SW 1271 (cell line): ENCODE measurements at regions not wholly inside any gene's neighbourhood (a gene's known extent, or its start where the extent isn't known, plus 50 kb on each side); places are given as distances from the start of the nearest gene placed in this dataset.
"Not testable (repeated sequence)": the region's sequence is repeated elsewhere in the genome, so short reads cannot be mapped to it uniquely, and the experiment has no call there.

Experiments used
- DNase-seq, 2 experiments: peaks; one replicate each; lab custom pipeline; 2025; lab: John Stamatoyannopoulos, UW

DNA sequence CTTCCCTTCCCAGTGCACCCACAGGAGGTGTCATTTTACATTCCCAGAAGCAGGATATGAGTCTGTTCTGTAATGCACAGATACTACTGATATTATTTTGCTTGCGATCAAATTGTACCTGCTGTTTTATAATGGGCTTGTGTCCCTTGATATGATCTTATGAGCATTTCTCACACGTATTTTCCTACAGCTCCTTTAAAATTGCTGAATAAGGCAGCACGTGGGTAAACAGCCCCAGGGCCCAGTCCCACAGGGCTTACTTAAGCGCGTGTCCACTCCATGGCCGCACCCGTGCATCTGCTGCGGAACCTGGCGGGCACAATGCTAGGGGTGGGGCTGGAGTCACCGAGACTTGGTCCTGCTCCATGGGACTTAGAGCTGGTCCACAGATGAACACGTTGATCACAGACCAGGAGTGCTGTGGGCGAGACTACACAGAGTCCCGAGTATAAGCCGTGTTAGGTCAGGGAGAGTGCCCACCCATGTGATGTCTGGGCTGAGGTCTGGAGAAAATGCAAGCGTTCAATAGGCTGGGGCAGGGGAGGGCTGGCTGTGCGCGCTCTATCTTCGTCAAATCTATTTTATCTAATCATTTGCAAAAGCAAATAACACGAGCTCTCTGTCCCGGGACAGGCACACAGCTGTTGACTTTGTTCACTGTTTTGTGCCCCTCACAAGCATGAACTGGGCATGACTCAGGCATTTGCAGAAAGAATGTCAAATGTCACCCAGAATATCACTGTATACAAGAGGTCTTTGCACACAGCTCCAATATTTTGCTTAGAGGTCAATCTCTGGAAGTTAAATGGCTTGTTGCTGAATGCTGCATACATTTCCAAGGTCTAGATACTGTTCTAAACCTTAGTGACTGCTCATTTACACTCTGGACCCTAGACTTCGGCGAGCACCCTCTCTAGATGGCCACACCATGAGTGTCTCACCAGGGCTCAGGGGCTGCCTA is 119.3 kb downstream of the CRYAA start:
- no peak for DNase-seq

DNA sequence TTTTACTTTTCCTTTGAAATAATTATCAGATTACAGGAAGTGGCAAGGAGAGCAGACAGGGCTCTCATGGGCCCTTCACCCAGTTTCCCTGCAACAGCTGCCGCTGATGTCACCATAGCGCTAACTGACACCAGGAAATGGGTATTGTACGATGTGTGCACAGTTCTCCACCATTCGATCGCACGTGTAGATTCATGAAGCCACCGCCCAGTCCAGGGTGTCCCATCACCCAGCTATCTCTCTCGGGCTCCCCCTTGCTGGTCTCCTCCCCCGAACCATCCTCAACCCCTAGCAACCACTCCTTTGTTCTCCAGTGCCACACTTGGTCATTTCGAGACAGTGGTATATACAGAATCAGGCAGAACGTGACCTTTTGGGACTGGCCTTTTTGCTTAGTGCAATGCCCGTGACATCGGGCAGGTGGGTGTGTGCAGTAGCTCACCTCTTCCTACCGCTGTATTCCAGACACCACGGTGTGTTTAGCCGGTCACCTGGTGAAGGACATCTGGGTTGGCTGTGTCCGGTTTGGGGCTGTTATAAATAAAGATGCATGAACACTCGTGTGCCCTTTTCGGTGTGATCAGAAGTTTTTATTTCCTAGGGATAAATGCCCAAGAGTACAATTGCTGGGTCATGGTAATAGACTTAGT is 118.4 kb downstream of the CRYAA start:
- no peak for DNase-seq

GRCh38 chr21:43286196-43286595 is 117.4 kb downstream of the CRYAA start:
- DNase-seq = no peak

GRCh38 chr21:43284700-43285099 is 115.9 kb downstream of the CRYAA start:
- no peak for DNase-seq

- no peak for DNase-seq
Observed at GRCh38 chr21:43284238-43284637, 115.4 kb downstream of the CRYAA start.

- DNase-seq = not testable (repeated sequence)
Observed at GRCh38 chr21:43283925-43284221, 115.1 kb downstream of the CRYAA start.

DNA sequence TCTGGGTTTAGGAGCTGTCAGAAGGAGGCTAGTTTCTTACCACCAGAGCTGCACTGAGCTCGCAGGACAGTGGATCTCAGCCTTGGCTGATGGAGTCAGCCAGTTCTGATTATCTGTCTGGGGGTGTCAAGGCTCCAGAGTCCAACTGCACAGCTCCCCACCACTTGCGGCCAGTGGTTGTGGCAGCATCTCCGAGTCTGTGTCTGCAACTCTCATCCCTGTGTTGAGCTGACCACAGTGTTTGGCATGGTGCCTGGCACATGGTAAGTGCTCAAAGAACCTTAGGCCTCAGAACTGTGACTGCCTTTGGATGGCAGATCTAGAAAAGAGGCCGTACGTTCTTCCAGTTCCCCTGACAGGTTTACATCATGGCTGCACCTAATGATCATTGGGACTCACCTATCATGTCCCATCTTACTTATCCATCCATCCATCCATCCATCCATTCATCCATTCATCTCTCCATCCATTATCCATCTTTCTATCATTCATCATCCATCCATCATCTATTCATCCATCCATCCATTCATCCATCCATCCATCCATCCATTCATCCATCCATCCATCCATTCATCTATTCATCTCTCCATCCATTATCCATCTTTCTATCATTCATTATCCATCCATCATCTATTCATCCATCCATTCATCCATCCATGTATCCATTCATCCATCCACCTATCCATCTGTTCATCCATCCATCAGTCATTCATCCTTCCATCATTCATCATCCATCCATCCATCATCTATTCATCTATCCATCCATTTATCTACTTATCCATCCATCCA is 114.5 kb downstream of the CRYAA start:
- no peak for DNase-seq

GRCh38 chr21:43282358-43283120 is 113.7 kb downstream of the CRYAA start:
- DNase-seq = no peak

DNA sequence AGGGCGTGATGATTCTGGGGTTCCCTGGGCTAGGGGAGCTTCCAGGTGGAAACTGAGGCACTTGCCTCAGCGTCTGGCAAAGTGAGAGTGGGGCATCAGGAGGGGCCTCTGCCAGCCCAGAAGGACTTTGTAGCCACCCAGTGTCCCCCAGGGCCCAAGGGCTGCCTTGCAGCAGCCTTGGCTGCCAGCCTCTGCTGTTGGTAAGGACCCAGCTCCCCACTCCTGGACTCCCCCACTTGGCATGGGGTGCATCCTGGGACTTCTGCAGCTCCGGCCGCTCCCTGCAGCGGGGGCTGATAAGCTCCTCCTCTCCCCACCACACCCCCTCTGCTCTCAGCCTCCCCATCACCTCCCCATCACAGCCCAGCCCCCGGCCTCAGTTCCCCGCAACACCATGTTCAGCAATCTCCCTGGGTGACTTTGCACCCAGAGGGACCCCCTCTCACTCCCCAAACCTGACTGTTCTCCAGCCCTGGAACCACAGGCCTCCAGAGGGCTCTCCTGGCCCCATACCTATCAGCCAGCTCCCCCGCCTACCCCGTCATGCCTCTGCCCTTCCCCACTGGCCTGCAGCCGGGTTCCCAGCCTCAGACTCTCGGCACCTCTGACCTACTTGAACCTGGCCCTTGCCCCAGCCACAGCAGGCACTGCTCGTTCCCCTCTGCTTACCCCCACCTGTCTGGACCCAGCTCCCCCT is 113.0 kb downstream of the CRYAA start:
- no peak for DNase-seq

DNA sequence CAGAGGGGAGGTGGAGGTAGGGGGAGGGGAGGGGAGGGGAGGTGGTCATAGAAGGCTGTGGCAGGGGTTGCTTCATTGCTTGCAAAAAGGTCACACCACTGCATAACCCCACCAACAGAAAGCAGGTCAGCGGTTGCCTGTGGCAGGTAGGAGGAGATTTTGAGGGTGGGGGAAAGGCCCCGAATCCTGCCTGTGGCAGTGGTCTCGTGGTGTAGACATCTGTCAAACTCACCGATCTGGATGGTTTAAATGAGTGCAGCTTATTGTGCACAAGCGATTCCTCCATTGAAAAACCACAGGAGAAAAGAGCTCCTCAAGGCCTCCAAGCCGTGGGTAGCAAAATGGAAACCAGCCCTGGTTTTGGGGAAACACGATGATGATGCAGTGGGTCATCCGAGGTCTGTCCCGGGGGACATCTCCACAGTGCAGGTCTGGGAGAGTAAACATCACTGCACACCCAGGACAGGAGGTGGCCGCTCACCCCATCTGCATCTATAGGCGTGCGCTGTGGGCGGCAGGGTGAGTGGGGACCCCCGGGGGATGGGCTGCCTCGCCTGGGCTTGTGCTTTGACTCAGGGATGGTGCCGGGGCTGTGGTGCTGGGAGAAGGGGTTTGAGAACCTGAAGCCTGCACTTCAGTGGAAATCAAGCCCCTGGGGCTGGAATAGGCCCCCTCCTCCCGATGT is 112.3 kb downstream of the CRYAA start:
- DNase-seq = no peak

DNA sequence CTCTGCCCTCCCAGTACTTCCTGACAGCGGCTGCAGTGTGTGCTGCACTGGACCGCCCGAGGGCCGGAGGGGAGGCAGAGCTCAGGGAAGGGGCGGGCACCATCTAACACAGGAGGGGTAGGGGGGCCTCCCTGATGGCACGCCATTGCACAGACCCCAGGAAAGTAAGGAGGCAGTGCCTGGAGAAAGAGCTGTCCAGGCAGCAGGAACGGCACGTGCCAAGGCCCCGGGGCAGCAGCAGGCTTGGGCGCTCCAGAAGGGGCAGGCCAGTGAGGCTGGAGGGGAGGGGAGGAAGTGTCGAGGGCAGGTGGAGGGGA is 110.7 kb downstream of the CRYAA start:
- DNase-seq = no peak

- DNase-seq = no peak
Observed at GRCh38 chr21:43278766-43279577, 110.2 kb downstream of the CRYAA start.

- DNase-seq = no peak
Observed at GRCh38 chr21:43278359-43278758, 109.6 kb downstream of the CRYAA start.

DNA sequence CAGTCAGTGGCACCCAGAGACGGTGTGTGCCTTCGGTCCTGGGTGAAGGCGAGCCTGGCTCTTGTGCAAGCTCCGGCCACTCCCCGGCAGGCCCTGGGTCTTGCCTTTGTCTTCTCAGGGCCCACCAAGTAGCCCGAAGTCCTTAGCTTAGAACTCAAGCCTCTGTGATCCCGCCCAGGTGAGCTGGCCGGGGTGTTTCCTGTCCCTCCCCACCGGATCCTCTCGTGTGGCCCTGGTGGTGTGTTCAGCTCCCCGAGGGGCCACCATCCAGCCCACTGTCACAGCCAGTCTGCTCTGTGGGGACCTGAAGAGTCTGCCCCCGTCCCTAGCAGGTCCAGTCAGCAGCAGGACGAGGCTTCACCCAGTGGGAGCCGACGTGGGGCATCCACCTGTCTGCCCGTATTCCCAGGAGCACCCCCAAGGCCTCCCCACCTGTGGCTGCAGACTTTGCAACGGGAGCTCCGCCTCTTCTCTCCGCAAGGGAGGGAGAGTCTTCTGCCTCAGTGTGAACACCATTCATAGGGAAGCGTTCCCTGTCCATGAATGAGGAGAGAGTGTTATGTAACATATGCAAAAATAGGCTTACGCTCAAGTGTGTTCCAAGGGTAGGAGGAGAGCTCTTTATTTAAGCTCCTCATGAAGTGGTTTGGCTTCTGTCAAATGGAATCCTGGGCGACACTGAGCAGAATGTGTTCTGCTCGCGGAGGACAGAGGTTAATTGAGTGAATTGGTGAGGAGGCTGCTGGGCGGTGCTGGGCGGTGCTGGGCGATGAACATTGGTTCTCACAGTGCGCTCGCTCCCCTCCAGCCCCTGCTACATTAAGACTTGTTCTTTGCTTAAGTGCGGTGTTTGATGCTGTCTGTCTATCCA is 108.9 kb downstream of the CRYAA start:
- DNase-seq = no peak

- no peak for DNase-seq
Observed at GRCh38 chr21:43276811-43277210, 108.0 kb downstream of the CRYAA start.

GRCh38 chr21:43275421-43276211 is 106.8 kb downstream of the CRYAA start:
- DNase-seq = no peak

DNA sequence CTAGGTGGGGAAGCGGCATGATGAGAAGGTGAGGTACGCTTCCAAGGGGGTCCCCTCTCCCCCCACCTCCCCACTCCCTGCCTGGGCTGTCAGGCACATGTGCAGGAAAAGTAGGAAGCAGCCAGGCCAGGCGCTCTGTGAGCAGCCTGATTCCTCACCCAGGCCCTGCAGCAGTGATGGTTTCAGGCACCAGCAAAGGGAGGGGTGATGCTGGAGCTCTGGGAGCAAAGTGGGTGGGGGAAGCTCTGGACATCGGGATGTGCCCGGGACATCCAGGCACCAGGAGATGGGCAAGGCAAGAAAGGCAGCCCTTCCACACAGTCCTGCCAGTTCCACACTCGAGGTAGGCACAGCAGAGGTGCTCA is 106.1 kb downstream of the CRYAA start:
- no peak for DNase-seq
